AG04450 (cell line): ENCODE measurements at regions not wholly inside any gene's neighbourhood (a gene's known extent, or its start where the extent isn't known, plus 50 kb on each side); places are given as distances from the start of the nearest gene placed in this dataset.

Experiments used
- CTCF ChIA-PET: fragments of 300-600, 350-600 bp; formaldehyde crosslinking; extraction: SDS; loops from one replicate; lab custom pipeline; 2022; ENCODE audit warnings: antibody characterized with exemption, inconsistent platforms; lab: Charles Lee
- POLR2A ChIA-PET: fragments of 350-600 bp; formaldehyde crosslinking; extraction: SDS; loops from one replicate; lab custom pipeline; 2021; ENCODE audit warnings: antibody characterized with exemption, inconsistent platforms; lab: Yijun Ruan, JAX
- DNase-seq: peaks from one replicate; pipeline ENCODE4 v3.0.0-alpha.2; 2011; ENCODE audit warnings: low read depth, low spot score
- H3K27ac ChIP-seq: one replicate; pipeline ENCODE4 v1.5.1; 2012; ENCODE audit warnings: low read depth, low read length, control low read depth
- H3K27me3 ChIP-seq: one replicate; pipeline ENCODE4 v1.6.0; 2012; ENCODE audit warnings: low read length; ENCODE audit not compliant: control insufficient read depth, insufficient read depth
- H3K4me3 ChIP-seq: 2 replicates; pipeline ENCODE4 v1.5.1; 2011; ENCODE audit warnings: mild to moderate bottlenecking, low read depth, low read length, control low read depth
- H3K9me3 ChIP-seq: 2 replicates; pipeline ENCODE4 v1.5.1; 2012; ENCODE audit warnings: low read length; ENCODE audit not compliant: control insufficient read depth, insufficient read depth
- TF ChIP-seq, protein P1 (sequence below): IDR thresholded peaks from 2 replicates; pipeline ENCODE4 v1.5.1; 2011; ENCODE audit warnings: low read depth, low read length, control low read depth, inconsistent platforms

DNA sequence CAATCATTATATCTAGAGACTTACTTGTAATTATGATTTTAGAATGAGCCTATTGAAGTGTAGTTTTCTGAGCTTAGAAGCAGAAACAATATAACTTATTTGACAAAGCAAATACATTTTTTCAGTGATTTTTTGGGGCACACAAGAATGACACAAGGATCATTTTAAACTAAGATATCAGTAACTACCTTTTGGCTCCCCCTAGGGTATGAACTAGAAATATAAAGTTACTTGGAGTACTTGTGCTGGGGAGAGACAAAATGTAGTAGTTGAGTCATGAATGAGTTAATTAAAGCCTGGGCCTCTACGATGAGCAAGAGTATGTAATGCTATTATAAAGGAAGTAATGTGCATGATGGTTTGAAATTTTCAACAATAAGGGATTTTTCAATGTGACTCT, 1244.1 kb upstream of the ACO1 start:
- ChIA-PET POLR2A (no interaction called here), CTCF (interaction anchor here (0.6 kb wide), 1 partner anchor 704 kb away, joined by 5 read pairs; no protein-coding TSS in a partner anchor)
- Histone ChIP-seq H3K9me3 (no peaks in the 10 kb centered on the region), H3K27ac (no peak overlapping the region), H3K4me3 (no peak overlapping the region), H3K27me3 (no peaks in the 10 kb centered on the region)
- TF ChIP-seq, protein P1, sequence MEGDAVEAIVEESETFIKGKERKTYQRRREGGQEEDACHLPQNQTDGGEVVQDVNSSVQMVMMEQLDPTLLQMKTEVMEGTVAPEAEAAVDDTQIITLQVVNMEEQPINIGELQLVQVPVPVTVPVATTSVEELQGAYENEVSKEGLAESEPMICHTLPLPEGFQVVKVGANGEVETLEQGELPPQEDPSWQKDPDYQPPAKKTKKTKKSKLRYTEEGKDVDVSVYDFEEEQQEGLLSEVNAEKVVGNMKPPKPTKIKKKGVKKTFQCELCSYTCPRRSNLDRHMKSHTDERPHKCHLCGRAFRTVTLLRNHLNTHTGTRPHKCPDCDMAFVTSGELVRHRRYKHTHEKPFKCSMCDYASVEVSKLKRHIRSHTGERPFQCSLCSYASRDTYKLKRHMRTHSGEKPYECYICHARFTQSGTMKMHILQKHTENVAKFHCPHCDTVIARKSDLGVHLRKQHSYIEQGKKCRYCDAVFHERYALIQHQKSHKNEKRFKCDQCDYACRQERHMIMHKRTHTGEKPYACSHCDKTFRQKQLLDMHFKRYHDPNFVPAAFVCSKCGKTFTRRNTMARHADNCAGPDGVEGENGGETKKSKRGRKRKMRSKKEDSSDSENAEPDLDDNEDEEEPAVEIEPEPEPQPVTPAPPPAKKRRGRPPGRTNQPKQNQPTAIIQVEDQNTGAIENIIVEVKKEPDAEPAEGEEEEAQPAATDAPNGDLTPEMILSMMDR: peak; percentile 7; the same call in 1 of the 2 replicates
- DNase-seq: no peak

GRCh38 chr9:31142456-31142855, 1242.0 kb upstream of the ACO1 start:
- Histone ChIP-seq H3K4me3 (no peak overlapping the region), H3K9me3 (no peaks in the 10 kb centered on the region), H3K27me3 (no peaks in the 10 kb centered on the region), H3K27ac (no peak overlapping the region)
- no peak for DNase-seq
- CTCF ChIA-PET: no interaction called here
- POLR2A ChIA-PET: no interaction called here
- TF ChIP-seq, protein P1: no peak

- ChIA-PET CTCF (no interaction called here), POLR2A (no interaction called here)
- H3K9me3 ChIP-seq: no peaks in the 10 kb centered on the region
- no peaks in the 10 kb centered on the region for H3K27me3 ChIP-seq
- no peak overlapping the region for H3K27ac ChIP-seq
- TF ChIP-seq, protein P1: no peak
- no peak for DNase-seq
- H3K4me3 ChIP-seq: no peak overlapping the region
These were observed 1239.8 kb upstream of the ACO1 start for GRCh38 chr9:31144614-31145013.

DNA sequence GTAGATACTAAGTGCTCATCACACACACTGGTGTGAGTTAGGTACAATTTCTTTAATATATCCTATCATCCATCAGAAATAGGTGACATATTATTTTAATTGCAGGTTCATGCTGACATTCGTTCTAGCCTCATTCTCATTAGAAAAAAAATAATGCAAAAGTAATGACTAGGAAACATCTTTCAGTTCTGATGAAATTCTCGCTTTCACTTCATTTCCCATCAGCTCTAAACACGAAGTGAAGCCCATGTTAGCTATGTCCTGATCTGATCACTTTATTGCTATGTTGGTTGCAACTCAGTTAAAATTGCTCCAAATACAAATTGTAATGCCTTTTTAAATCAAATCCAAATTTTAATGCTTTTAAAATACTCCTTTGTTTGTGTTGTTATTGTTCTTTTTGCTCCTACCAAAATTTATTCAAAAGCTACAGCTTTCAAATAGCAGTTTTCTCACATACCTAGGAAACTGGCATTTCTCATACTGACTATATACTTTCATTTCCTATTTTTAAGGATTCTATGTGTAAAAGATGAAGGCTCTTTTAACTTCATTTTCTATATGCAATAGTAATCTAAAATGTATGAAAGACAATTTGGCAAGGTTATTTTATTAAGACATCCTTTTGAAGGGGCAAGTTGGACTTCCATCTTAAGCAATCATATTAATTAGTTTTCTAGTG, 1237.8 kb upstream of the ACO1 start:
- Histone ChIP-seq H3K9me3 (no peaks in the 10 kb centered on the region), H3K4me3 (no peak overlapping the region), H3K27ac (no peak overlapping the region), H3K27me3 (no peaks in the 10 kb centered on the region)
- POLR2A ChIA-PET: no interaction called here
- TF ChIP-seq, protein P1: no peak
- no peak for DNase-seq
- CTCF ChIA-PET: no interaction called here

DNA sequence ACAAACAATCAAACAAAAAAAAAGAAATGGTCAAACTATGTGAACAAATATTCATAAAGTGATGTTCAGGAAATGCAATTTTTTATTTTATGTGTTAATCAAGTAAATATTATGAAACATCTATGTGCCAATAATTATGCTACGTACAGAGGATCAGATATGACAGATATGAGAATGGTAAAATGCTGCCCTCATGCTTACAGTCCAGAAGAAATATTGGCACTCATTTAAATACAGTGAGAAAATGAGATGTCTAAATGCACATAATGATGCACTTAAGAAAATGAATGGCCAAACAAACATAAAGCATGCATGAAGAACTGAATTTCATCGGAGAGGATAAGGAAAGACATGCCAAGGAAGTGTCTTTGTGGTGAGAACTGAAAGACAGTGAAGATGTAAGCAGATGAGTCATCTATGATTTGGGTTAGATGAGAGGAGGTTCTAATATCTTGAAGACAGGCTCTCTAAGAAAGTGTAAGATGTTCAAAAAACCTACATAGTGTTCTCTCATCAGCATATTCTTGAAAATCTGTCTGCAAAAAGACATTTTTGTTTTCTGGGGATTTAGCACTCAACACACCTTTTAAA, 1231.1 kb upstream of the ACO1 start:
- no peaks in the 10 kb centered on the region; the same call in 1 of the 2 replicates for H3K9me3 ChIP-seq
- POLR2A ChIA-PET: no interaction called here
- TF ChIP-seq, protein P1: no peak
- CTCF ChIA-PET: no interaction called here
- H3K27me3 ChIP-seq: no peaks in the 10 kb centered on the region
- H3K27ac ChIP-seq: no peak overlapping the region
- no peak for DNase-seq
- H3K4me3 ChIP-seq: no peak overlapping the region
